LNCaP clone FGC (cell line): ENCODE measurements at regions not wholly inside any gene's neighbourhood (a gene's known extent, or its start where the extent isn't known, plus 50 kb on each side); places are given as distances from the start of the nearest gene placed in this dataset.

ENCODE experiments used
- DNase-seq: peaks from one replicate; pipeline ENCODE4 v3.0.0-alpha.2; 2011; ENCODE audit warnings: low read depth
- H3K4me3 ChIP-seq: 2 replicates; pipeline ENCODE4 v1.5.1; 2011; ENCODE audit warnings: mild to moderate bottlenecking, low read depth, low read length, control low read depth
- CTCF ChIP-seq: IDR thresholded peaks from 2 replicates; pipeline ENCODE4 v1.5.1; 2012; ENCODE audit warnings: mild to moderate bottlenecking; ENCODE audit not compliant: control insufficient read depth, insufficient read depth; ENCODE audit errors: extremely low read depth

GRCh38 chr6:168128631-168129291 is 49.7 kb upstream of the FRMD1 start:
- H3K4me3 ChIP-seq: no peak overlapping the region
- no peak for DNase-seq
- TF ChIP-seq CTCF: no peak
